WTC11 (cell line): ENCODE measurements at regions not wholly inside any gene's neighbourhood (a gene's known extent, or its start where the extent isn't known, plus 50 kb on each side); places are given as distances from the start of the nearest gene placed in this dataset.

ENCODE experiments used
- ATAC-seq: fragments of 200-7000 bp; cut with Tn5 transposase; 2 replicates; pipeline ENCODE4 v1.10.0; 2021; ENCODE audit warnings: mild to moderate bottlenecking, moderate library complexity
- CTCF ChIA-PET: fragments of 300-600 bp; sonication (Branson Sonifier 250); formaldehyde crosslinking; loops from one replicate; lab custom pipeline; 2021; ENCODE audit warnings: antibody characterized with exemption; lab: Charles Lee
- POLR2A ChIA-PET: fragments of 350-600 bp; sonication (Branson Sonifier 250); formaldehyde crosslinking; loops from one replicate; lab custom pipeline; 2021; ENCODE audit warnings: antibody characterized with exemption; lab: Charles Lee
- DNase-seq: peaks from one replicate; pipeline ENCODE4 v3.0.0; 2021; ENCODE audit warnings: low spot score
- H3K27ac Mint-ChIP-seq: 2 replicates; pipeline ENCODE4 v1.8.0; 2021; ENCODE audit warnings: mixed read lengths
- H3K27me3 Mint-ChIP-seq: 2 replicates; pipeline ENCODE4 v1.8.0; 2021; ENCODE audit warnings: low read depth, mild to moderate bottlenecking, moderate library complexity, mixed read lengths
- H3K36me3 Mint-ChIP-seq: 2 replicates; pipeline ENCODE4 v1.8.0; 2021; ENCODE audit warnings: mixed read lengths
- H3K4me1 Mint-ChIP-seq: 2 replicates; pipeline ENCODE4 v1.8.0; 2022; ENCODE audit warnings: mixed read lengths
- H3K4me3 Mint-ChIP-seq: 2 replicates; pipeline ENCODE4 v1.8.0; 2021; ENCODE audit warnings: mild to moderate bottlenecking, moderate library complexity, mixed read lengths
- H3K9me3 Mint-ChIP-seq: 2 replicates; pipeline ENCODE4 v1.8.0; 2021; ENCODE audit warnings: mixed read lengths
- ATF6 ChIP-seq: sonication (generic); formaldehyde crosslinking; IDR thresholded peaks from 2 replicates; pipeline ENCODE4 v1.8.1; 2023; ENCODE audit warnings: mild to moderate bottlenecking, missing genetic modification reagents
- CREM ChIP-seq: sonication (generic); formaldehyde crosslinking; IDR thresholded peaks from 2 replicates; pipeline ENCODE4 v1.8.1; 2022; ENCODE audit warnings: mild to moderate bottlenecking, missing genetic modification reagents, moderate library complexity
- E2F4 ChIP-seq: sonication (generic); formaldehyde crosslinking; IDR thresholded peaks from 2 replicates; pipeline ENCODE4 v1.8.1; 2022; ENCODE audit warnings: low read depth, mild to moderate bottlenecking, moderate library complexity, missing genetic modification reagents, borderline replicate concordance
- ELF4 ChIP-seq: sonication (generic); formaldehyde crosslinking; IDR thresholded peaks from 2 replicates; pipeline ENCODE4 v1.8.1; 2022; ENCODE audit warnings: low read depth, mild to moderate bottlenecking, moderate library complexity, missing genetic modification reagents
- FOXP1 ChIP-seq: sonication (generic); formaldehyde crosslinking; IDR thresholded peaks from 2 replicates; pipeline ENCODE4 v1.8.0; 2022; ENCODE audit warnings: missing genetic modification reagents, mild to moderate bottlenecking, moderate library complexity, borderline replicate concordance
- GTF2I ChIP-seq: fragments of 250-450 bp; sonication (Bioruptor Pico); conservative IDR thresholded peaks from 2 replicates; pipeline ENCODE4 v1.4.0; 2021; ENCODE audit warnings: mild to moderate bottlenecking
- MAX ChIP-seq: sonication (generic); formaldehyde crosslinking; IDR thresholded peaks from 2 replicates; pipeline ENCODE4 v1.8.0; 2022; ENCODE audit warnings: mild to moderate bottlenecking, missing genetic modification reagents
- MXD4 ChIP-seq: fragments of 250-450 bp; sonication (Bioruptor Pico); IDR thresholded peaks from 2 replicates; pipeline ENCODE4 v1.8.0; 2021; ENCODE audit warnings: mild to moderate bottlenecking, moderate library complexity, borderline replicate concordance
- NR1H2 ChIP-seq: sonication (generic); formaldehyde crosslinking; IDR thresholded peaks from 2 replicates; pipeline ENCODE4 v1.9.0; 2021; ENCODE audit warnings: mild to moderate bottlenecking, moderate library complexity, missing genetic modification reagents
- NR3C1 ChIP-seq: sonication (generic); formaldehyde crosslinking; conservative IDR thresholded peaks from 2 replicates; pipeline ENCODE4 v1.8.1; 2023; ENCODE audit warnings: low read depth, mild to moderate bottlenecking, missing genetic modification reagents
- SOX15 ChIP-seq: fragments of 250-450 bp; sonication (Bioruptor Pico); IDR thresholded peaks from 2 replicates; pipeline ENCODE4 v1.9.0; 2021; ENCODE audit warnings: mild to moderate bottlenecking
- SP1 ChIP-seq: sonication (generic); formaldehyde crosslinking; conservative IDR thresholded peaks from 2 replicates; pipeline ENCODE4 v1.8.1; 2022; ENCODE audit warnings: missing genetic modification reagents
- TEAD4 ChIP-seq: sonication (generic); formaldehyde crosslinking; IDR thresholded peaks from 2 replicates; pipeline ENCODE4 v1.8.0; 2022; ENCODE audit warnings: mild to moderate bottlenecking, missing genetic modification reagents
- ZMAT4 ChIP-seq: fragments of 250-450 bp; sonication (Bioruptor Pico); IDR thresholded peaks from 2 replicates; pipeline ENCODE4 v1.9.0; 2021; ENCODE audit warnings: mild to moderate bottlenecking
- ZNF263 ChIP-seq: sonication (generic); formaldehyde crosslinking; IDR thresholded peaks from 2 replicates; pipeline ENCODE4 v1.8.1; 2022; ENCODE audit warnings: low read depth, mild to moderate bottlenecking, moderate library complexity, missing genetic modification reagents
- ZNF281 ChIP-seq: sonication (generic); formaldehyde crosslinking; IDR thresholded peaks from 2 replicates; pipeline ENCODE4 v1.8.0; 2023; ENCODE audit warnings: mild to moderate bottlenecking, missing genetic modification reagents
- TF ChIP-seq, protein P1 (sequence below): sonication (generic); formaldehyde crosslinking; IDR thresholded peaks from 2 replicates; pipeline ENCODE4 v1.8.1; 2022; ENCODE audit warnings: missing genetic modification reagents, borderline replicate concordance
- TF ChIP-seq, protein P2 (sequence below): sonication (generic); formaldehyde crosslinking; IDR thresholded peaks from 2 replicates; pipeline ENCODE4 v1.8.1; 2023; ENCODE audit warnings: mild to moderate bottlenecking, missing genetic modification reagents

DNA sequence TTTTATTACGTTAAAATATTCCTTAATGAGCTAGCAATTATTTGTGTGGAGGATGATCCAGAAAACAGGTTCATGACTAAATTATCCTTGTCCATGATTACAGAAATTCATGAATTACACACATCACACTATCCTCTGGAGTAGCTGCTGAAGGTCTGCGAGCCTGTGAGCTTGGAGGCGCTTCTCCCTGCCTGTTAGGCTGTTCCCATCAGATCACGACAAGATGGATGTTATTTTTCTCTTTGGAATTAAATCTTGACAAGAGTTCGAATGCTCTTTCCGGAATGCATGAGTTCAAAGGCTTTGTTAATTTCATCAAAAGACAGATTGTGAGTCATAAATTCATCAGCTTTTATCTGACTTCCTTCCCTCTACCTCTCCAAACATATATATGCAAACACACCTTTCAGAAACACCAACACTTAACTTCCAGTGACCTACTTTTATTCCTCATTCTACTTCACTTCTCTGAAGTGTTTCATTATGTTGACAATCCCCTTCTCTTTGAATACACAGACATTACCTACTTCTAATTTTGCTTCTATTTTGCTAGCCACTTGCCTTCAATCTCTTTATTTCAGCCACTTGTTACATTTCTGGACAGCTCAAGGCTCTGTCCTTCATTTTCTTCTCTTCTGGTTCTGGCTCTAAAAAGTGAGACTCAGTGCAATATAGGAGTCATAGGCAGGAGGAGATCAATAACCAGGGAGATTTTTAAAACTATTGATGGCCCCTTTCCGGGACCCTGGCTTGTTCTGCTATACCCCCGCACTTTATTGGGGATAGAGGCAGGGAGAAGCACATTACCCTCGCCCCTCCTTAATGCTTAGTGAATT is 274.6 kb downstream of the BTG1 start (continued):
- TF ChIP-seq GTF2I (CRISPR knock-in tag): no peak

DNA sequence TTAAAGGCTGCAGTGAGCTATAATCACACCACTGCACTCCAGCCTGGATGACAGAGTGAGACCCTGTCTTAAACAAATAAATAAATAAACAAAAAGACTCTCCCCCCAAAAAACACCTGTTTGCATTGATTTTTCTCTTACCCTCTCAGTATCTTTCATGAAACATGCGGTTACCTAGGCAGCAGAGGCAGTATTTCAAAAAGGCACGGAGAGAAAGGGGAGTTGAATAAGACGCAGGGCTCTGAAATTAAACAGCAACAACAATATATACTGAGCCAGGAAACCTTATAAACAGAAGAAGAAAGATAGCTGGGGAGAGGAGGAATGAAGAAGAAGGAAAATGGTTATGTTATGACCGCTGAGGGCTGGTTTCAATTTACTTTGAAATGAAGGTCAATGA is 277.6 kb downstream of the BTG1 start:
- ChIA-PET POLR2A (no interaction called here), CTCF (no interaction called here)
- Mint-ChIP-seq H3K4me1 (peaks cover 8% of the 10 kb centered on the region; the same call in 1 of the 2 replicates), H3K27me3 (no peaks in the 10 kb centered on the region), H3K36me3 (peaks cover 2% of the 10 kb centered on the region; the same call in 1 of the 2 replicates), H3K9me3 (no peaks in the 10 kb centered on the region), H3K27ac (no peak overlapping the region), H3K4me3 (no peak overlapping the region)
- TF ChIP-seq ELF4 (no peak), CREM (no peak), ZMAT4 (CRISPR knock-in tag) (no peak), ZNF263 (no peak), E2F4 (CRISPR knock-in tag) (no peak), SP1 (CRISPR knock-in tag) (no peak), ZNF281 (CRISPR knock-in tag) (no peak), NR1H2 (CRISPR knock-in tag) (no peak), FOXP1 (no peak), NR3C1 (CRISPR knock-in tag) (no peak), SOX15 (CRISPR knock-in tag) (no peak), TEAD4 (CRISPR knock-in tag) (no peak), MXD4 (CRISPR knock-in tag) (no peak), ATF6 (no peak), MAX (CRISPR knock-in tag) (no peak)
- TF ChIP-seq, protein P1, sequence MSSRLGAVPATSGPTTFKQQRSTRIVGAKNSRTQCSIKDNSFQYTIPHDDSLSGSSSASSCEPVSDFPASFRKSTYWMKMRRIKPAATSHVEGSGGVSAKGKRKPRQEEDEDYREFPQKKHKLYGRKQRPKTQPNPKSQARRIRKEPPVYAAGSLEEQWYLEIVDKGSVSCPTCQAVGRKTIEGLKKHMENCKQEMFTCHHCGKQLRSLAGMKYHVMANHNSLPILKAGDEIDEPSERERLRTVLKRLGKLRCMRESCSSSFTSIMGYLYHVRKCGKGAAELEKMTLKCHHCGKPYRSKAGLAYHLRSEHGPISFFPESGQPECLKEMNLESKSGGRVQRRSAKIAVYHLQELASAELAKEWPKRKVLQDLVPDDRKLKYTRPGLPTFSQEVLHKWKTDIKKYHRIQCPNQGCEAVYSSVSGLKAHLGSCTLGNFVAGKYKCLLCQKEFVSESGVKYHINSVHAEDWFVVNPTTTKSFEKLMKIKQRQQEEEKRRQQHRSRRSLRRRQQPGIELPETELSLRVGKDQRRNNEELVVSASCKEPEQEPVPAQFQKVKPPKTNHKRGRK: no peak
- TF ChIP-seq, protein P2, sequence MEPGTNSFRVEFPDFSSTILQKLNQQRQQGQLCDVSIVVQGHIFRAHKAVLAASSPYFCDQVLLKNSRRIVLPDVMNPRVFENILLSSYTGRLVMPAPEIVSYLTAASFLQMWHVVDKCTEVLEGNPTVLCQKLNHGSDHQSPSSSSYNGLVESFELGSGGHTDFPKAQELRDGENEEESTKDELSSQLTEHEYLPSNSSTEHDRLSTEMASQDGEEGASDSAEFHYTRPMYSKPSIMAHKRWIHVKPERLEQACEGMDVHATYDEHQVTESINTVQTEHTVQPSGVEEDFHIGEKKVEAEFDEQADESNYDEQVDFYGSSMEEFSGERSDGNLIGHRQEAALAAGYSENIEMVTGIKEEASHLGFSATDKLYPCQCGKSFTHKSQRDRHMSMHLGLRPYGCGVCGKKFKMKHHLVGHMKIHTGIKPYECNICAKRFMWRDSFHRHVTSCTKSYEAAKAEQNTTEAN (CRISPR knock-in tag): no peak
- no peak for ATAC-seq
- no peak for DNase-seq
